ENCODE measurements at regions not wholly inside any gene's neighbourhood (a gene's known extent, or its start where the extent isn't known, plus 50 kb on each side); places are given as distances from the start of the nearest gene placed in this dataset.

- H3K36me3 Mint-ChIP-seq (ENCODE audit: low read depth, unreplicated experiment), result no peaks in the 10 kb centered on the region
- no peak overlapping the region for H2AFZ ChIP-seq (ENCODE audit: low read depth, low read length)
- H3K4me1 ChIP-seq (ENCODE audit: insufficient read depth, low read length), result no peaks in the 10 kb centered on the region
- no peak overlapping the region for H3K27ac ChIP-seq (ENCODE audit: low read depth, low read length)
- no peak for FAIRE-seq
- no peak for DNase-seq (ENCODE audit: low read depth)
- no peaks in the 10 kb centered on the region for H3K79me2 ChIP-seq (ENCODE audit: insufficient read depth, low read length)
- H3K27me3 Mint-ChIP-seq (ENCODE audit: low read depth, unreplicated experiment), result no peaks in the 10 kb centered on the region
- H3K4me1 Mint-ChIP-seq (ENCODE audit: low read depth, unreplicated experiment), result peaks cover 26% of the 10 kb centered on the region
- peaks cover 3% of the 10 kb centered on the region for H3K9me3 Mint-ChIP-seq (ENCODE audit: unreplicated experiment)
- TF ChIP-seq, protein P1, sequence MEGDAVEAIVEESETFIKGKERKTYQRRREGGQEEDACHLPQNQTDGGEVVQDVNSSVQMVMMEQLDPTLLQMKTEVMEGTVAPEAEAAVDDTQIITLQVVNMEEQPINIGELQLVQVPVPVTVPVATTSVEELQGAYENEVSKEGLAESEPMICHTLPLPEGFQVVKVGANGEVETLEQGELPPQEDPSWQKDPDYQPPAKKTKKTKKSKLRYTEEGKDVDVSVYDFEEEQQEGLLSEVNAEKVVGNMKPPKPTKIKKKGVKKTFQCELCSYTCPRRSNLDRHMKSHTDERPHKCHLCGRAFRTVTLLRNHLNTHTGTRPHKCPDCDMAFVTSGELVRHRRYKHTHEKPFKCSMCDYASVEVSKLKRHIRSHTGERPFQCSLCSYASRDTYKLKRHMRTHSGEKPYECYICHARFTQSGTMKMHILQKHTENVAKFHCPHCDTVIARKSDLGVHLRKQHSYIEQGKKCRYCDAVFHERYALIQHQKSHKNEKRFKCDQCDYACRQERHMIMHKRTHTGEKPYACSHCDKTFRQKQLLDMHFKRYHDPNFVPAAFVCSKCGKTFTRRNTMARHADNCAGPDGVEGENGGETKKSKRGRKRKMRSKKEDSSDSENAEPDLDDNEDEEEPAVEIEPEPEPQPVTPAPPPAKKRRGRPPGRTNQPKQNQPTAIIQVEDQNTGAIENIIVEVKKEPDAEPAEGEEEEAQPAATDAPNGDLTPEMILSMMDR (IDR thresholded peaks at IDR 0.05; ENCODE audit: insufficient read depth, low read depth, low read length), result no peak
- no peak for TF ChIP-seq EZH2 (IDR thresholded peaks at IDR 0.05; ENCODE audit: insufficient read depth, low read length)
- H3K9ac ChIP-seq (ENCODE audit: low read length), result no peak overlapping the region
- H3K4me3 ChIP-seq (ENCODE audit: insufficient read depth, low read depth, low read length), result no peak overlapping the region
- no peak overlapping the region for H3K4me3 Mint-ChIP-seq (ENCODE audit: unreplicated experiment)
- H3K9me3 ChIP-seq (ENCODE audit: insufficient read depth, low read depth, low read length), result no peaks in the 10 kb centered on the region
- no peak overlapping the region for H3K27ac Mint-ChIP-seq (ENCODE audit: unreplicated experiment)
- no peaks in the 10 kb centered on the region for H4K20me1 ChIP-seq (ENCODE audit: insufficient read depth, low read length)
- H3K27me3 ChIP-seq (ENCODE audit: insufficient read depth, low read length), result no peaks in the 10 kb centered on the region
- no peak overlapping the region for H3K4me2 ChIP-seq (ENCODE audit: low read length)
- H3K36me3 ChIP-seq (ENCODE audit: insufficient read depth, low read length), result no peaks in the 10 kb centered on the region
These were observed 85.2 kb upstream of the SPATS2L start for GRCh38 chr2:200221055-200221955.

DNA sequence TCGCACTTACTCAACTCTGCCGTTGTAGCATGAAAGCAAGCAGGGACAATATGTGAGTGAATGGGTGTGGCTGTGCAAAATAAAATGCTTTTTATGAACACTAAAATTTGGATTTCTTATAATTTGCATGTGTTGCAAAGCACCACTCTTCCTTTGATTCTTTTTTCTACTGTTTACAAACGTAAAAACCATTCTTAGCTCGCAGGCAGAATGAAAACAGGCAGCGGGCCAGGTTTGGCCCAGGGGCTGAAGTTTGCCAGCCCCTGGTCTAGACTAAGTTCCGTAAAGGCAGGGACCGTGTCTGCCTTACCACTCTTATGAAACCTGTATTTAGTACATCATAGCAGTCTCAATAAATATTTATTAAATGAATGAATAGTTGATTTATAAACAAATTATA, 83.7 kb upstream of the SPATS2L start:
- Histone ChIP-seq H3K4me1 (ENCODE audit: insufficient read depth, low read length) (no peaks in the 10 kb centered on the region), H3K27me3 (ENCODE audit: insufficient read depth, low read length) (no peaks in the 10 kb centered on the region), H3K9me3 (ENCODE audit: insufficient read depth, low read depth, low read length) (no peaks in the 10 kb centered on the region), H3K27ac (ENCODE audit: low read depth, low read length) (no peak overlapping the region), H3K4me3 (ENCODE audit: insufficient read depth, low read depth, low read length) (no peak overlapping the region), H3K36me3 (ENCODE audit: insufficient read depth, low read length) (no peaks in the 10 kb centered on the region), H3K4me2 (ENCODE audit: low read length) (no peak overlapping the region), H2AFZ (ENCODE audit: low read depth, low read length) (no peak overlapping the region), H4K20me1 (ENCODE audit: insufficient read depth, low read length) (no peaks in the 10 kb centered on the region), H3K79me2 (ENCODE audit: insufficient read depth, low read length) (no peaks in the 10 kb centered on the region), H3K9ac (ENCODE audit: low read length) (no peak overlapping the region)
- Mint-ChIP-seq H3K4me3 (ENCODE audit: unreplicated experiment) (no peak overlapping the region), H3K4me1 (ENCODE audit: low read depth, unreplicated experiment) (peaks cover 29% of the 10 kb centered on the region), H3K36me3 (ENCODE audit: low read depth, unreplicated experiment) (no peaks in the 10 kb centered on the region), H3K27me3 (ENCODE audit: low read depth, unreplicated experiment) (no peaks in the 10 kb centered on the region), H3K27ac (ENCODE audit: unreplicated experiment) (no peak overlapping the region), H3K9me3 (ENCODE audit: unreplicated experiment) (peaks cover 3% of the 10 kb centered on the region)
- DNase-seq (ENCODE audit: low read depth) (no peak), FAIRE-seq (no peak)
- no peak for TF ChIP-seq EZH2 (IDR thresholded peaks at IDR 0.05; ENCODE audit: insufficient read depth, low read length)
- TF ChIP-seq, protein P1 (IDR thresholded peaks at IDR 0.05; ENCODE audit: insufficient read depth, low read depth, low read length), result no peak

- H2AFZ ChIP-seq (ENCODE audit: low read depth, low read length), result no peak overlapping the region
- TF ChIP-seq, protein P1 (IDR thresholded peaks at IDR 0.05; ENCODE audit: insufficient read depth, low read depth, low read length), result no peak
- TF ChIP-seq EZH2 (IDR thresholded peaks at IDR 0.05; ENCODE audit: insufficient read depth, low read length), result no peak
- no peaks in the 10 kb centered on the region for H3K27me3 ChIP-seq (ENCODE audit: insufficient read depth, low read length)
- Mint-ChIP-seq H3K36me3 (ENCODE audit: low read depth, unreplicated experiment) (no peaks in the 10 kb centered on the region), H3K4me1 (ENCODE audit: low read depth, unreplicated experiment) (peaks cover 29% of the 10 kb centered on the region), H3K9me3 (ENCODE audit: unreplicated experiment) (peaks cover 3% of the 10 kb centered on the region), H3K27me3 (ENCODE audit: low read depth, unreplicated experiment) (no peaks in the 10 kb centered on the region), H3K4me3 (ENCODE audit: unreplicated experiment) (no peak overlapping the region), H3K27ac (ENCODE audit: unreplicated experiment) (no peak overlapping the region)
- no peaks in the 10 kb centered on the region for H3K36me3 ChIP-seq (ENCODE audit: insufficient read depth, low read length)
- no peaks in the 10 kb centered on the region for H3K4me1 ChIP-seq (ENCODE audit: insufficient read depth, low read length)
- H3K79me2 ChIP-seq (ENCODE audit: insufficient read depth, low read length), result no peaks in the 10 kb centered on the region
- H3K4me3 ChIP-seq (ENCODE audit: insufficient read depth, low read depth, low read length), result no peak overlapping the region
- H4K20me1 ChIP-seq (ENCODE audit: insufficient read depth, low read length), result no peaks in the 10 kb centered on the region
- no peak for FAIRE-seq
- no peak overlapping the region for H3K27ac ChIP-seq (ENCODE audit: low read depth, low read length)
- no peaks in the 10 kb centered on the region for H3K9me3 ChIP-seq (ENCODE audit: insufficient read depth, low read depth, low read length)
- H3K9ac ChIP-seq (ENCODE audit: low read length), result no peak overlapping the region
- H3K4me2 ChIP-seq (ENCODE audit: low read length), result no peak overlapping the region
- peak; percentile 9 for DNase-seq (ENCODE audit: low read depth)
These were observed 83.2 kb upstream of the SPATS2L start for GRCh38 chr2:200223205-200223784.

Measured in astrocyte (in vitro differentiated cells and primary cell).